ENCODE measurements at regions not wholly inside any gene's neighbourhood (a gene's known extent, or its start where the extent isn't known, plus 50 kb on each side); places are given as distances from the start of the nearest gene placed in this dataset.

- DNase-seq (ENCODE audit: low read depth), result no peak
Measured at GRCh38 chr12:24042651-24043050, 93.2 kb upstream of the SOX5 start.

GRCh38 chr12:24039113-24039525, 89.6 kb upstream of the SOX5 start:
- no peak for DNase-seq (ENCODE audit: low read depth)

GRCh38 chr12:24038211-24038997, 88.9 kb upstream of the SOX5 start:
- DNase-seq (ENCODE audit: low read depth), result no peak

GRCh38 chr12:24036438-24037216, 87.2 kb upstream of the SOX5 start:
- no peak for DNase-seq (ENCODE audit: low read depth)

- no peak for DNase-seq (ENCODE audit: low read depth)
Measured at GRCh38 chr12:24034894-24035293, 85.4 kb upstream of the SOX5 start.

GRCh38 chr12:24034160-24034559, 84.7 kb upstream of the SOX5 start:
- DNase-seq (ENCODE audit: low read depth), result no peak

- DNase-seq (ENCODE audit: low read depth), result no peak
Measured at GRCh38 chr12:24027352-24027751, 77.9 kb upstream of the SOX5 start.

- no peak for DNase-seq (ENCODE audit: low read depth)
Measured at GRCh38 chr12:24025153-24025798, 75.8 kb upstream of the SOX5 start.

- DNase-seq (ENCODE audit: low read depth), result no peak
Measured at GRCh38 chr12:24023081-24023480, 73.6 kb upstream of the SOX5 start.

- DNase-seq (ENCODE audit: low read depth), result no peak
Measured at GRCh38 chr12:24021164-24021502, 71.7 kb upstream of the SOX5 start.

- DNase-seq (ENCODE audit: low read depth), result no peak
Measured at GRCh38 chr12:24020397-24021163, 71.1 kb upstream of the SOX5 start.

- DNase-seq (ENCODE audit: low read depth), result no peak
Measured at GRCh38 chr12:24015833-24016160, 66.3 kb upstream of the SOX5 start.

GRCh38 chr12:24014915-24015832, 65.7 kb upstream of the SOX5 start:
- DNase-seq (ENCODE audit: low read depth), result no peak

GRCh38 chr12:24014240-24014639, 64.8 kb upstream of the SOX5 start:
- no peak for DNase-seq (ENCODE audit: low read depth)

- DNase-seq (ENCODE audit: low read depth), result no peak
Measured at GRCh38 chr12:24012528-24012927, 63.1 kb upstream of the SOX5 start.

- DNase-seq (ENCODE audit: low read depth), result no peak
Measured at GRCh38 chr12:24011927-24012507, 62.5 kb upstream of the SOX5 start.

- DNase-seq (ENCODE audit: low read depth), result no peak
Measured at GRCh38 chr12:24008166-24008565, 58.7 kb upstream of the SOX5 start.
